CD4-positive, alpha-beta memory T cell (primary cell): ENCODE measurements at regions not wholly inside any gene's neighbourhood (a gene's known extent, or its start where the extent isn't known, plus 50 kb on each side); places are given as distances from the start of the nearest gene placed in this dataset.

ENCODE experiments used
- CTCF ChIA-PET: fragments of 350-600 bp; sonication (Branson Sonifier 250); formaldehyde crosslinking; loops from one replicate; lab custom pipeline; 2021; ENCODE audit warnings: inconsistent platforms; ENCODE audit not compliant: partially characterized antibody; lab: Charles Lee
- POLR2A ChIA-PET: fragments of 350-600 bp; sonication (Branson Sonifier 250); formaldehyde crosslinking; loops from one replicate; lab custom pipeline; 2021; ENCODE audit not compliant: partially characterized antibody; lab: Charles Lee
- DNase-seq, 5 donors: peaks; one replicate each; pipeline versions ENCODE4 v3.0.0 to v3.0.0-alpha.2; 2020 to 2022; ENCODE audit warnings: mixed read lengths in 1 of 5
- H3K27ac ChIP-seq: one replicate; pipeline ENCODE4 v1.7.0; 2013; ENCODE audit warnings: low read depth, low read length
- H3K27me3 ChIP-seq: 2 replicates; pipeline ENCODE4 v1.7.0; 2013; ENCODE audit warnings: mild to moderate bottlenecking, low read length, moderate library complexity; ENCODE audit not compliant: insufficient read depth
- H3K36me3 ChIP-seq: 2 replicates; pipeline ENCODE4 v1.7.0; 2013; ENCODE audit warnings: mild to moderate bottlenecking, low read length, moderate library complexity; ENCODE audit not compliant: insufficient read depth
- H3K4me1 ChIP-seq: 2 replicates; pipeline ENCODE4 v1.7.0; 2013; ENCODE audit warnings: mild to moderate bottlenecking, low read length, moderate library complexity; ENCODE audit not compliant: insufficient read depth
- H3K4me3 ChIP-seq, 2 donors: one replicate each; pipeline ENCODE4 v1.7.0; 2013; ENCODE audit warnings: low read length in 2 of 2, mild to moderate bottlenecking in 1 of 2
- H3K9me3 ChIP-seq, 2 donors: one replicate each; pipeline ENCODE4 v1.7.0; 2013; ENCODE audit warnings: low read length in 2 of 2, control low read depth in 1 of 2; ENCODE audit not compliant: control insufficient read depth in 1 of 2
- H3K27ac Mint-ChIP-seq, 7 donors: one replicate each; pipeline ENCODE4 v1.8.0; 2020 to 2021; ENCODE audit warnings: mixed read lengths in 7 of 7, mild to moderate bottlenecking in 6 of 7, inconsistent platforms in 3 of 7, moderate library complexity in 3 of 7
- H3K27me3 Mint-ChIP-seq, 2 donors: one replicate each; pipeline ENCODE4 v1.8.0; 2020 to 2021; ENCODE audit warnings: mixed read lengths in 2 of 2
- H3K36me3 Mint-ChIP-seq, 2 donors: one replicate each; pipeline ENCODE4 v1.8.0; 2020 to 2021; ENCODE audit warnings: mixed read lengths in 2 of 2, inconsistent platforms in 1 of 2, mild to moderate bottlenecking in 1 of 2
- H3K4me1 Mint-ChIP-seq, 4 donors: one replicate each; pipeline ENCODE4 v1.8.0; 2020 to 2021; ENCODE audit warnings: mixed read lengths in 4 of 4, mild to moderate bottlenecking in 1 of 4
- H3K4me3 Mint-ChIP-seq, 8 donors: one replicate each; pipeline ENCODE4 v1.8.0; 2020 to 2021; ENCODE audit warnings: mixed read lengths in 8 of 8, mild to moderate bottlenecking in 7 of 8, moderate library complexity in 6 of 8, inconsistent platforms in 3 of 8
- H3K9me3 Mint-ChIP-seq, 8 donors: one replicate each; pipeline ENCODE4 v1.8.0; 2020 to 2021; ENCODE audit warnings: mixed read lengths in 8 of 8, mild to moderate bottlenecking in 5 of 8, inconsistent platforms in 3 of 8, moderate library complexity in 1 of 8
- intact Hi-C: fragments of 100-400 bp; cut with micrococcal nuclease; formaldehyde crosslinking; loops from one replicate; pipeline ENCODE4 v1.15.1; 2023

GRCh38 chr20:61159957-61160686 is 91.9 kb upstream of the CDH4 start:
- H3K36me3 Mint-ChIP-seq: no peaks in the 10 kb centered on the region
- intact Hi-C loops: no loop called here
- H3K27ac ChIP-seq: no peak overlapping the region
- no peak overlapping the region for H3K27ac Mint-ChIP-seq
- H3K27me3 Mint-ChIP-seq: peaks cover 0 to 2% of the 10 kb centered on the region in 2 donors
- no peaks in the 10 kb centered on the region for H3K36me3 ChIP-seq
- H3K27me3 ChIP-seq: no peaks in the 10 kb centered on the region
- no peaks in the 10 kb centered on the region for H3K4me1 Mint-ChIP-seq
- DNase-seq: no peak
- H3K4me3 ChIP-seq: no peak overlapping the region
- H3K9me3 Mint-ChIP-seq: peaks cover 0 to 2% (median 0%) of the 10 kb centered on the region in 8 donors
- ChIA-PET CTCF (no interaction called here), POLR2A (no interaction called here)
- no peak overlapping the region for H3K4me3 Mint-ChIP-seq
- no peaks in the 10 kb centered on the region for H3K9me3 ChIP-seq
- H3K4me1 ChIP-seq: no peaks in the 10 kb centered on the region

GRCh38 chr20:61161726-61162390 is 90.2 kb upstream of the CDH4 start:
- H3K4me1 ChIP-seq: no peaks in the 10 kb centered on the region
- intact Hi-C loops: no loop called here
- Mint-ChIP-seq H3K27ac (no peak overlapping the region), H3K27me3 (peaks cover 0 to 2% of the 10 kb centered on the region in 2 donors), H3K4me3 (no peak overlapping the region), H3K36me3 (no peaks in the 10 kb centered on the region), H3K4me1 (no peaks in the 10 kb centered on the region), H3K9me3 (peaks cover 0 to 2% (median 0%) of the 10 kb centered on the region in 8 donors)
- H3K9me3 ChIP-seq: no peaks in the 10 kb centered on the region
- H3K4me3 ChIP-seq: no peak overlapping the region
- no peaks in the 10 kb centered on the region for H3K27me3 ChIP-seq
- H3K36me3 ChIP-seq: no peaks in the 10 kb centered on the region
- DNase-seq: no peak
- CTCF ChIA-PET: no interaction called here
- POLR2A ChIA-PET: no interaction called here
- H3K27ac ChIP-seq: no peak overlapping the region

GRCh38 chr20:61162451-61162850 is 89.6 kb upstream of the CDH4 start:
- ChIA-PET CTCF (no interaction called here), POLR2A (no interaction called here)
- intact Hi-C loops: no loop called here

GRCh38 chr20:61163031-61163430 is 89.0 kb upstream of the CDH4 start:
- no peaks in the 10 kb centered on the region for H3K9me3 ChIP-seq
- ChIA-PET POLR2A (no interaction called here), CTCF (no interaction called here)
- Mint-ChIP-seq H3K36me3 (no peaks in the 10 kb centered on the region), H3K27me3 (peaks cover 0 to 2% of the 10 kb centered on the region in 2 donors), H3K4me1 (no peaks in the 10 kb centered on the region), H3K4me3 (no peak overlapping the region), H3K27ac (no peak overlapping the region), H3K9me3 (peaks cover 0 to 2% (median 0%) of the 10 kb centered on the region in 8 donors)
- DNase-seq: no peak
- no peaks in the 10 kb centered on the region for H3K4me1 ChIP-seq
- no peaks in the 10 kb centered on the region for H3K36me3 ChIP-seq
- intact Hi-C loops: no loop called here
- H3K4me3 ChIP-seq: no peak overlapping the region
- no peaks in the 10 kb centered on the region for H3K27me3 ChIP-seq
- H3K27ac ChIP-seq: no peak overlapping the region

More at GRCh38 chr20:61162451-61162850, 89.6 kb upstream of the CDH4 start:
- no peak overlapping the region for H3K27ac ChIP-seq
- no peak overlapping the region for H3K27ac Mint-ChIP-seq
- no peak overlapping the region for H3K4me3 ChIP-seq
- H3K9me3 ChIP-seq: no peaks in the 10 kb centered on the region
- no peaks in the 10 kb centered on the region for H3K27me3 ChIP-seq
- no peak overlapping the region for H3K4me3 Mint-ChIP-seq
- DNase-seq: no peak
- H3K36me3 ChIP-seq: no peaks in the 10 kb centered on the region
- H3K4me1 ChIP-seq: no peaks in the 10 kb centered on the region
- H3K4me1 Mint-ChIP-seq: no peaks in the 10 kb centered on the region
- H3K36me3 Mint-ChIP-seq: no peaks in the 10 kb centered on the region
- H3K9me3 Mint-ChIP-seq: peaks cover 0 to 2% (median 0%) of the 10 kb centered on the region in 8 donors
- peaks cover 0 to 2% of the 10 kb centered on the region in 2 donors for H3K27me3 Mint-ChIP-seq

GRCh38 chr20:61166324-61166723 is 85.7 kb upstream of the CDH4 start:
- Mint-ChIP-seq H3K4me1 (no peaks in the 10 kb centered on the region), H3K36me3 (no peaks in the 10 kb centered on the region), H3K27me3 (peaks cover 0 to 4% of the 10 kb centered on the region in 2 donors), H3K27ac (no peak overlapping the region), H3K9me3 (no peaks in the 10 kb centered on the region), H3K4me3 (no peak overlapping the region)
- Histone ChIP-seq H3K4me1 (no peaks in the 10 kb centered on the region), H3K36me3 (no peaks in the 10 kb centered on the region), H3K27me3 (no peaks in the 10 kb centered on the region), H3K27ac (no peak overlapping the region), H3K4me3 (no peak overlapping the region), H3K9me3 (no peaks in the 10 kb centered on the region)
- ChIA-PET POLR2A (no interaction called here), CTCF (no interaction called here)
- DNase-seq: no peak
- intact Hi-C loops: no loop called here

GRCh38 chr20:61168605-61169004 is 83.5 kb upstream of the CDH4 start:
- ChIA-PET POLR2A (no interaction called here), CTCF (no interaction called here)
- H3K36me3 ChIP-seq: no peaks in the 10 kb centered on the region
- DNase-seq: no peak
- no peaks in the 10 kb centered on the region for H3K4me1 Mint-ChIP-seq
- H3K4me3 Mint-ChIP-seq: no peak overlapping the region
- H3K9me3 ChIP-seq: no peaks in the 10 kb centered on the region
- H3K27ac Mint-ChIP-seq: no peak overlapping the region
- no peaks in the 10 kb centered on the region for H3K27me3 ChIP-seq
- H3K4me1 ChIP-seq: no peaks in the 10 kb centered on the region
- intact Hi-C loops: no loop called here
- peaks cover 0 to 2% of the 10 kb centered on the region in 2 donors for H3K27me3 Mint-ChIP-seq
- H3K9me3 Mint-ChIP-seq: no peaks in the 10 kb centered on the region
- no peak overlapping the region for H3K4me3 ChIP-seq
- H3K36me3 Mint-ChIP-seq: no peaks in the 10 kb centered on the region
- no peak overlapping the region for H3K27ac ChIP-seq

- Mint-ChIP-seq H3K4me1 (no peaks in the 10 kb centered on the region), H3K9me3 (peaks cover 0 to 3% (median 0%) of the 10 kb centered on the region in 8 donors), H3K27me3 (peaks cover 0 to 2% of the 10 kb centered on the region in 2 donors), H3K27ac (no peak overlapping the region), H3K4me3 (no peak overlapping the region), H3K36me3 (no peaks in the 10 kb centered on the region)
- Histone ChIP-seq H3K27me3 (no peaks in the 10 kb centered on the region), H3K27ac (no peak overlapping the region), H3K36me3 (no peaks in the 10 kb centered on the region), H3K9me3 (no peaks in the 10 kb centered on the region), H3K4me3 (no peak overlapping the region), H3K4me1 (no peaks in the 10 kb centered on the region)
- ChIA-PET CTCF (no interaction called here), POLR2A (no interaction called here)
- DNase-seq: no peak
- intact Hi-C loops: no loop called here
Measured at GRCh38 chr20:61169874-61170273, 82.2 kb upstream of the CDH4 start.
